GM18861 (cell line): ENCODE measurements at regions not wholly inside any gene's neighbourhood (a gene's known extent, or its start where the extent isn't known, plus 50 kb on each side); places are given as distances from the start of the nearest gene placed in this dataset.
"Not testable (repeated sequence)": the region's sequence is repeated elsewhere in the genome, so short reads cannot be mapped to it uniquely, and the experiment has no call there.

Source experiments
- ATAC-seq: cut with Tn5 transposase; IDR thresholded peaks from one replicate; pipeline ENCODE4 v1.9.1; 2021; ENCODE audit not compliant: unreplicated experiment

DNA sequence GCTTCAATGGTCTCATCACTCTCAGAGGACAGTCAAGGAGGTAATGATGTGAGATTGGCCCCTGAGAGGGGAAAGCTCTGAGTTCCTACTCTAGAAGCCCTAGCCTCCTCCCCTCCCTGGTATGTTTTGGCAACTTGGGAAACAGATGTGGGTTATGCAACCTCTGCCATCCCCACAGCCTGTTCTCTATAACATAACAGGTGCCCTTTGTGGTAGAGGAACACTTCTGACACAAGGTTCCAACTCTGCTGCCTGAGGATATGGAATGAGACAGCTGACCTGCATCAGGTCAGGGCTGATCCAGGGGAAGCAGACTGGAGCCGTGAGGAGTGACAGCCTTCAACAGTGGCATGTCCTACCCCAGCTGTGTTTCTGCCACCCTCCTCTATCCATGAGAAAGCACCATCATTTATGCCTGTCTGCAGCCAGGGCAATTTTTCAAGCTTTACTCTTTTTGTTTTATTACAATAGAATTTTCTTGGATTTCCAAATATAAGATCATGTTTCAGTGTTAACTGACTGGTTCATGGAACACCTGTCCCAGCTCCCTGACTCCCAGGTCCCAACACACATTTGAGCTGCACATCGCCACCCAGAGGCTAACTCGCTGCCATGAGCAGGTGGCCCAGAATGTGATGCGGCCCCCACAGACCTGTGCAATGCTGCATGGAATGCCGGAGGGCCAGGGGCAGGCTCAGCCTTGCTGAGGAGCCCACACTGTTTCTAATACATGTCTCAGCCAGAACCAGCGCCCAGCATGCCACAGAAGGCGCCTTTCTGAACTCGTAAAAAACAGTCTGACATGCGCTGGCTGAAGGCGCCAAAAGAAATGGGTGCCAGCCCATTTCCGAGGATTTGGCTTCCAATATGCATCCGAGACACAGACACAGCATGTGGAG, 124.8 kb upstream of the CHST15 start:
- no peak for ATAC-seq

DNA sequence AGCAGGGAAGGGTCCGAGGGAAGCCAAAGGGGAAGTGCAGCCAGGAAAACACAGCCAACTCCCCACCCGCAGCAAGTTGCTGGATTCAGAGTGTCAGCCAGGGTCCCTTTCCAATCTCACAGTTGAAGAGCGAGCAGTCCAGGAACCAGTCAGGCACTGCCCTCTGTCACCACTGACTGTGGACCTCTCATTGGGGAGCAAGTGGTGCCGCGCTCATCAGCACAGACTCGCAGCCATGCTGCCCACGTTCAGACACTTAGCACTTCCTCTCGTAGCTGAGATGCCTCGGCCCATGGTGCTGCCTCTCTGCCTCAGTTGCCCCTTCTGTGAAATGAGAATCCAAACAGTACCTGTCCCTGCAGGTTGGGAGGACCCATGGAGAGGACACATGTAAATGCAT, 123.6 kb upstream of the CHST15 start:
- ATAC-seq: no peak

DNA sequence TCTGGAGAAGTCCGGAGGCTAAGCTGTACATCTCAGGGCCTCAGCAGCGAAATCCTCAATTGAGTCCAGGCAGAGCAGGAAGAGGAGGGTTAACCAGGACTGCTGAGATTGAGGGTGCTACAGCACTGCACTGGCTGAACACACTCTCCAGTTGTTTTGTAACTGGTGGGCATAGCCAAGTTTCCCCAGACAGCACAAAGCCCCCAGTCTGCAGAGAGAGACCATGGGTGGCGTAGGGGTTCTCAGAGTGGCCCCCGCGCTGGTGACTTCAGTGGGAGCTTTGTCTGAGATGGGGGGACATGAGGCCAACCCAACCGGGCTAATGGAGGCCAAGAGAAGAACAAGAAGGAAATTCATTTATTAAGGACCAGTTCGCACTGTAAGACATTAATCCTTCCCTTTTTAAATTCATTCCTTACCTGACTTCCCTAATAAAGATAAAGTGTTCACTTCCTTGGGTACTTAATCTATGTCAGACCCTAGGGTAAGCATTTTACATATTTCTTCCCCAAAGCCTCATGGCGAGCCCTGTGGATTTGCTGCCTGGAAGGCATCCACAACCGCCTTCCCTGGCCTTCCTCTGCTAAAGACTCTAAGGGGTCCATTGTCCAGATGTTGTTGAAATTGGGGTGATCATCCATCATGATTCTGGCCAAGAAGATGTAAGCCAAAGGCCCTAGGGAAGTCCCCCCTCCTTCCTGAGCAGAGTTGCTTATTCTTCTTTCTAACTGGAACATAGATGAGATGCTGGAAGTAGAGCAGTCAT, 121.4 kb upstream of the CHST15 start:
- ATAC-seq: no peak

DNA sequence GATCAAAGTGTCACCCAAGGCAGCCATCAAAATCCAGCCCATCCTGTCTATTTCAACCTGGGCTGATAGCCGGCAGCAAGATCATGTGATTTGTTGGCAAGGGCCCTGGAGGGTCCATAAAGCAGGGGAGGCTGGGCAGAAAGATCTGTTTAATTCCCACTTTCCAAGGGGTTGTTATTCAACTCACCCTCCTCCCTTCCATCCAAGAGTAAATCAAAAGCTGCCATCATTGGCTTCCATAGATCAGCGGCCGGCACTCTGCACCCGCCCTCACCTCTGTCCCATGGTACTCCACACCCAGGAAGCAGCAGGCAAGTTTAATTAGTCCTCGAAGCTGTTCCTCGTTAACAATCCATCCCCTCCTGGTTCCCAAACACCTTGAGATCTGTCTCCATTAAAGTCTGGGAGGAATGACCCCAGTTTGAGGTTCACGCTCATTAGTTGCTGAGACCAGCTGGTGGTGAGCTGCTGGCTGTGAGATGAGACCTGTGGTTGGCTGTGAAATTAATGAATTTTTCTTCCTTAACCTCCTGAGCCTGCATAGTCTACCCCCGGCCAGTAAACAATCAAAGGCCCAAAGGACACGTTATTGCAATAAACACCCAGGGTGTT, 120.6 kb upstream of the CHST15 start:
- no peak for ATAC-seq

DNA sequence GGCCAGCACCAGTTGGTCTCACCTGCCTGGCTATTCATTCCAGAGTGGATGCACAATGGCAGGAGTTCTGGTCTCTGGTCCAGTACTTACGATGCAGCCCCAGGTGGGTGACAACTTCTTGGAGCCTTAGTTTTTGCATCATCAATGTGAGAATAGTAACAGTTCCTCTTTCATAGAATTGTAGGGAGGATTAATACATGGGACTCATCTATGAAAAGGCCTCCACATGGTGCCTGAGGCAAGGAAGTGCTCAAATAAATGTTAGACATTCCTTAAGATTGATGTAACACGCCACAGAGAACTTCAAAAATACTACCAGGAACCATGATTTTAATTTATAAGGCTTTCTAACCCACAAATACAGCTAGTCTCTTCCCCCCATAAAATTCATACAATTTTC, 120.1 kb upstream of the CHST15 start:
- no peak for ATAC-seq

DNA sequence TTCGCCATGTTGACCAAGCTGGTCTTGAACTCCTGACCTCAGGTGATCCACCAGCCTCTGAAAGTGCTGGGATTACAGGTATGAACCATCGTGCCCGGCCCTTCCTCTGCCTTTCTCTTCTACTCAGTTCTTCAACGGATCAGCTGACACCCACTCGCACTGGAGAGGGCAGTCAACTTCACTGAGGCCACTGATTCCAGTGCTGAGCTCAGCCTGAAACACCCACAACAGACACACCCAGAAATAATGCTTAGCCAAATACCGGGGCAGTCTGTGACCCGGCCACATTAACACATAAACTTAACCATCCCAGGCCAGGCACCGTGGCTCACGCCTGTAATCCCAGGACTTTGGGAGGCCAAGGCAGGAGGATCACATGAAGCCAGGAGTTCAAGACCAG, 119.3 kb upstream of the CHST15 start:
- ATAC-seq: no peak

DNA sequence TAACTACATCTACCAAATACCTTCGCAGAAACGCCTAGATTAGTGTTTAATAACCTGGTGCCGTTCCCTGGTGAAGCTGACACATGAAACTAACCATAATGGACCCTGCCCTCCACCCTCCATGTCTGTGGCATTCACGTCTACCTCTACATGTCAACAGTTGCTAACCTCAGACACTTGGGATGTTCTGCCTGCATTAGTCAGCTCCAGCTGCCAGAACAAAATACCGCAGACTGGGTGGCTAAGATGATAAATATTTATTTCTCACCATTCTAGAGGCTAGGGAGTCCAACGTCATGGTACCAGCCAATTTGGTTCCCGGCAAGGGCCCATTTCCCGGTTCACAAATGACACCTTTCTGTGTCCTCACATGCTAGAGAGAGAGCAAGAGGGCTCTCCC, 118.5 kb upstream of the CHST15 start:
- ATAC-seq: no peak

DNA sequence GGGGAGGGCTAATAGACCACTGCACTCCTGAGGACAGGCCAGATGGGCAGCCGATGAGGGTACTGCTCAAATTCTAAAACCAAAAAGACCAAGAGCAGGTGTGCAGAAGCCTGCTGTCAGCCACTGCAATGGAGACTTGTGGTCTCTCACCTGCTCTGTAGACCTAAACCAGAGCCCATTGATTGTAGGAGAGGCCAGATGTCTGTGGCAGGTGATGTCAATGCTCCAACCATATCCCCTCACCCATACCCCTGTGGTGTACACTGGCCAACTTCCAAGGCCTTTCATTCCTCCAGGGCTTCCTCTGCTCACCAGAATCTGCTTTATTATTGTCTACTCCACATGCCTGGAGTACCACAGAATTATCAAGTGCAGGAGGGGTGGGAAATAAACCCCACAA, 116.9 kb upstream of the CHST15 start:
- ATAC-seq: no peak

DNA sequence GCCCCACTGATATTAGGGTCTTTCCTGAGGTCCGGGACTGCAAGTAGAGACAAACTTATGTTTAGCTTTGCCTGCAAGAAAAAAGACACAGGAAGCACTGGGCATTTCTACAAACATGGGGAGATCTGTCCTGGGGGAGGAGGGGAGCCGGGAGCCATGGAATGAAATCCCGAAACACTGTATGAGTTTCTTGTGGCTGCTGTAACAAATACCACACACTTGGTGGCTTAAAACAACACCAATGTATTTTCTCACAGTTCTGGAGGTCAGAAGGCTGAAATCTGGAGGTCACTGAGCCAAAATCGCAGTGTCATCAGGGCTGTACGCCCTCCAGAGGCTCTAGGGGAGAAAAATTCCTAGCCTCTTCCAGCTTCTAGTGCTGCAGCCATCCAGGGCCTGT, 114.0 kb upstream of the CHST15 start:
- ATAC-seq: no peak

DNA sequence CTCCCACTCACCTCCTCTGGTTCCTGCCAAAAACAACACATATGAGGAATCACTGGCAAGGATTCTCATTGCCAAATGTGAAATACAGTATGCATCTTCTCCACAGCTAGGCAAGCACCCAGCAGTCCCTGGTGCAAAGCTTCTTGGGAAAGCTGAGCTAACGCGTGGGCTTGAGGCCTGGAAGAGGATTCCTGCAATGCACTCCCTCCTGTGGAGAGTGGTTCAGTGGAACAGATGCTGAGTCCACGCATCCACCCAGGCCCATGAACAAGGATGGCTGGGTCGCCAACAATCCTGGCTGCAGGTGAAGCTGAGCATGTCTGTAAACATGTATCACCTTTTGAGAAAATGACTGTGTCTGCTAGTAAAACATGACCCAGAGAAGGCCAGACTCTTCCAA, 113.2 kb upstream of the CHST15 start:
- no peak for ATAC-seq

DNA sequence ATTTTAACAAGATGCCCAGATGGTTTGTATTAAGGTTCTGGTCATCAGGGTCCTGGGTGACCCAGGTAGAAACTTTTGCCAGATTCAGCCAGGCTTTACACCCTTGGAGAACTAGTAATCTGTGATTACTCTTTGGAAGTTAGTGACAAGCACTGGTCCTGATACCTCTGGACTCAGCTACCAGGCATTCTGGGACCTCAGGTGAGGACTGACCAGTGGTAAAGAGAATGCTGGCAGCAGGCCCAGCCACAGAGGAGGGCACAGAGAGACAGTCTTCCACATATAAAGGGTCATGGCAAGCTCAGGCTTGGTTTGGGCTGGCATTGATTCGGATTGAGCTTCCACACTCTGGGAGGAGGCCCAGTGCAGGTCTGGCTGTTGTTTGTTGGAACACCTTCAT, 112.0 kb upstream of the CHST15 start:
- ATAC-seq: no peak

DNA sequence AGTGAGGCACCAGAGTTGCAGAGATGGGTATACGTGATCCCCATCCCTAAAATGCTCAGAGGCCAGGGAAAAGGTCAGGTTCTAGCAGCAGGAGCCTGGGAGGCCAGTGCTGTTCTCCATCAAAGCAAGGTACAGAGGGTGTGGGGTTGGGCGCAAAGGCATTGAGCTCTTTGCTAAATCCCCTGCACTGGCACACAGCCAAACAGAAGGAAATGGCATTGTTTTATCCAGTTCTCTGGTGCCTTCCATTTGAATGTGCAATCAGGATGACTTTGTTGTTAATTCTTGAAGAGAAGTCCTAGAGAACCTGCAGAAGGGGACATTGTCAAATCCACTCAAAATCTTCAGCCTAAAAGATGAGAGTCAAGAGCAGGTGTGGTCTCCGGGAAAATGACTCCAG, 111.3 kb upstream of the CHST15 start:
- no peak for ATAC-seq

DNA sequence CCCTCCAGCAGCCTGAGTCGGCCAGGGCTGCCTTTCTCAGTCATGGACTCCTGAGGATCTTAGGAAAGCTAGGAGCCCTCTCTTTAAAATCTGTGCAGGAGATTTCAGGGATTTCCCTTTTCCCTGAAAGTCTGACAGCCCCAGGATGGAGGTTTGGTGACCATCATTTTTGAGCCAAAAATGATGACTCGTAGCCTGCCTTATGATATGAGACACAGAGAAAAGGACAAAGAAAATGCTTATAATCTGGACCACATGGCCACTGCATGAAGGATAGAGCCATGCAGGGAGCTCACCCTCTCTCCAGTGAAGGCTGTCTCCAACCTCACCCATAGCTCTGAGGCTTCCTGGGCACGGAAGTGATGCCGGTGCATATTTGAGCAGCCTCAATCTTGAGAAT, 106.6 kb upstream of the CHST15 start:
- ATAC-seq: no peak

DNA sequence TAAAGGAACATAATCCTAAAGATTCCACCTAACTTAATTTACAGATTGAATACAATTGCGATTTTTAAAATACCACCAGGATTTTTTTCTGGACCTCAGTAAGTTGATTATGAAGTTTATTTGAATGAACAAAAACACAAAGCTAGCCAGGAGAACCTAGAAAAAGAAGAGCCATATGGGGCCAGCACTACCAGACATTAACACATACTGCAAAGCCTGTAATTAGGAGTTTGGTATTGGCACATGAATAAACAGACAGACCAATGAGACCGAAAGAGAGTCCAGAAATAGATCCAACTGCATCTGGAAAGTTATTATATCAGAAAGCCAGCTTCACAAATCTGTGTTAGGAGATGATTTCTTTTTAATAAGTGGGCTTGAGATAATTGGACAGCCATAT, 105.5 kb upstream of the CHST15 start:
- ATAC-seq: no peak

DNA sequence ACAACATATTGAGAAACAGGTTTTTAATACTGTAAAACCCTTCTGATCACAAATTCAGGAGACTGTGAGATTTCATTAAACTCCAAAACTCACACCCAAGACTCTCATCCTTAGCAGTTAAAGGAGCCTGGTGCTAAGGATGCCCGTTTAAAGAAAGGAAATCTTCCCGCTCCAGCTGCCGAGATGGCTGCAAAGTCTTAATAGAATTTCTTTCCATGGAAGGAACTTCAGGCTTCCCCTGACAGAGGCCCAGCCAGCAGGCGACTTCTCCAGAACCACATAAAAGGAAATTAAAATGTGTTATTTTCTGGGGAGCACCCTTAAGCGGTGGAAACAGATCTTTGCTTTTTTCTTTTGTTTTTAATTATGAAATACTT, 104.7 kb upstream of the CHST15 start:
- no peak for ATAC-seq

DNA sequence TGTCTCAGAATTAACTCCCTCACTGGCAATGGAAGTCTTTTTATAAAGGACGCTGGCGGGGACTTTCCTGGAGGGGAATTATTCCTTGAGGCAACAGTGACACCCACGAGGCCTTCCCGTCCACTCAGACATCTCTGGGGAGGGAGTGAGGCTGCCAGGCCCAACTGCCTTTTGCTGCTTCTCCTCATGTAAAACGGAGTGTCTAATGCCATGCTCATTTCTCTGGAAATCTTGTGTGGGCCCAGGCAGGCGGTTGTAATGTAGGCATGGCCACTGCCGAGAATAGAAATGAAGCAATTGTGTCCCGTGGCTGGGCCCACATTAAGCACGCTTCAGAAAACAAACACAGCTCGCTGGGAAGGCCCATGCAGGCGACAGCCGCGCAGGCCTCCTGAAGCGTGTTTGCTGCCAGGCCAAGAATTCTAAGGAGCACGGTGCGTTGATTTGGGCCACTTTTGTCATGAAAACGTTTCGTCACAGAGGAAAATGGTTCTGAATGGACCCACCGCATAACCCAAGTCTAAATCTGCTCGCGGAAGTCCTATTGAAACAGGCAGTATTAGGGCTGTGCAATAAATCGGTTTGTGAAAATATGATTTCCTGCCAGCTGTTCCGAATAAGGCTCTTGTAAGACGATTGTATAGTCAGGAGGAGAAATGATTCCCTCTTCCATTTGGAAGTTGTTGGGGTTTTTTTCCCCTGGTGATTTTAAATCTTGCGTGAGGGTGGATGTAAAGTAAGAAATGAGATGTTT, 104.2 kb upstream of the CHST15 start:
- no peak for ATAC-seq

DNA sequence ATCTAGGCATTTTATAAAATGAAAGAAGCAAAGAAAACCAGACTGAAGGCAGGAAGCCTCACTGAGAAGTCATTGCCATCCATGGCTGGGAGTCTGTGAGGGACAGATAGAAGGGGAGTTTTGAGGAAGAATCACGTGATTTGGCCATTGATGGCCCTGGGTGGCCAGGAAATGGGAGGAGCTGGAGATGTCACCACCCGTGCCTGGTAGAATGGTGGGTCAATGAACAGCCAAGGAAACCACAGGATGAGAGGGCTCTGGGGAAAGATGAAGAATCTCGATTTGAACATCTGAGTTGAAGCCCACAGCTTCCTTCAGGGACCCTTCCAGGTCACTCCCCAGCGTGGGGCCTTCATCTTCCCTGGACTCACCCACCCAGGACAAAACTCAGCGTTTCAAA, 103.3 kb upstream of the CHST15 start:
- ATAC-seq: no peak

DNA sequence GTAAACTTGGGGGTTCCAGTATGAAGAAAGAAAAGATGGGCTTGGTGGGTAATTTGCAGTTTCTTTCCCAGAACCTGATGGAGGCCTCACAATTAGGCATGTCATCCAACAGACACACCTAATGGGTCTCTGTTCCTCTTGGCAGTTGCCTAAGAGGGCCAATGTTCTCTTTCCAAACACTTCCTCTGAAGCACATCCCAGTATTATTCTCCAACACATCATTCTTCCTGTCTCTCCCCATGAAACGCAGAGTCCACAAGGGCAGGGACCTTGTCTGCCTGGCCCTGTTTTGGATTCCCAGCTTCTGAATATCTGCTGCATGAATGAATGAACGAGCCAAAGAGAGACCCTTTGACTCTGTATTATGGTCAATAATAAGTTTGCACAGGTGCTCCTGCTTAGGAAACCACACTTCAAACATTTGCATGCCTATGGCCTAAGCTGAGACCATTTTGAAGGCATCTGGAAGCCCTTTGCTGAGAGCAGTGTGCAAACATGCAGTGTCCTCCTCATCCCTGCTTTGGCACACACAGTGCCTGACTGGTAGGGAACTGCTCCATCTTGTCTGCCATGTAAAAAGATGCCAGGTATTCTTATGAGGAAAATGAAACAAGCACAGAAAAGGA, 100.9 kb upstream of the CHST15 start:
- ATAC-seq: no peak

DNA sequence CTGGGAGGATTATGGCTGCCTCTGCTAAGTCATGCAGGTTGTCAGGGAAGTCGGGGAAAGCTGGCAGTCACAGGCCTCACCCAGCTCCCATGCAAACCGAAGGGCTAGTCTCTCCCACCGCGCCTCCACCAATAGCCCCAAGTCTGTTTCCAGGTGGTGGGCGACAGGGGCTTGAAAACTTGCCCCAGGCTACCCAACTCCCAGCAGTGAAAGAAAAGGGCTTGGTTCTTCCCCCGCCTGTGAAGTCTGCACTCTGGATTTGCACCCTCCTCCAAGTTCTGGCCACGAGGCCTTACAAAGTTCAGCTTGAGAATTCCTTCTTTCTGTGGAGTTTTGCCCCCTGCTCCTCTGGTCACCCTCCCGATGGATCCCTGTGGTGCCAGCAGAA, 99.9 kb upstream of the CHST15 start:
- ATAC-seq: no peak

DNA sequence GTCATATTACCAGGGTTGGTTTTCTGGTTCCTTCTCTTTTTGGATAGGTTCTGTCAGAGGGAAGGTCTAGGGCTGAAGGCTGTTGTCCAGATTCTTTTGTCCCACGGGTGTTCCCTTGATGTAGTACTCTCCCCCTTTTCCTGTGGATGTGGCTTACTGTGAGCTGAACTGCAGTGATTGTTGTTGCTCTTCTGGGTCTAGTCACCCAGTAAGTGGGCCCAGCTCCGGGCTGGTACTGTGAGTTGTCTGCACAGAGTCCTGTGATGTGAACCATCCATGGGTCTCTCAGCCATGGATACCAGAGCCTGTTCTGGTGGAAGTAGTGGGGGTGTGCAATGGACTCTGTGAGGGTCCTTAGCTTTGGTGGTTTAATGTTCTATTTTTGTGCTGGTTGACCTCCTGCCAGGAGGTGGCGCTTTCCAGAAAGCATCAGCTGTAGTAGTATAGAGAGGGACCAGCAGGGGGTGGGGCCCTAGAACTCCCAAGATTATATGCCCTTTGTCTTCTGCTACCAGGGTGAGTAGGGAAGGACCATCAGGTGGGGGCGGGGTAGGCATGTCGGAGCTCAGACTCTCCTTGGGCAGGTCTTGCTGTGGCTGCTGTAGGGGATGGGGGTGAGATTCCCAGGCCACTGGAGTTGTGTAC, 99.4 kb upstream of the CHST15 start:
- ATAC-seq: not testable (repeated sequence)
